H1 (cell line): ENCODE measurements at regions not wholly inside any gene's neighbourhood (a gene's known extent, or its start where the extent isn't known, plus 50 kb on each side); places are given as distances from the start of the nearest gene placed in this dataset.

ENCODE experiments used
- ATF2 ChIP-seq: IDR thresholded peaks from 2 replicates; pipeline ENCODE4 v1.6.1; 2012; ENCODE audit warnings: low read length, inconsistent platforms
- RAD21 ChIP-seq, 2 experiments: IDR thresholded peaks in 1 of 2; conservative IDR thresholded peaks in 1 of 2; 2 replicates each; pipeline ENCODE4 v1.6.1; 2011; ENCODE audit warnings: low read depth in 2 of 2, low read length in 2 of 2, improper control_type of control experiment in 1 of 2, inconsistent platforms in 1 of 2, mild to moderate bottlenecking in 1 of 2, moderate library complexity in 1 of 2
- SUZ12 ChIP-seq: fragments of 200-600 bp; sonication (generic); IDR thresholded peaks from 2 replicates; pipeline ENCODE4 v1.6.1; 2012; ENCODE audit warnings: mild to moderate bottlenecking, inconsistent platforms, low read length, moderate library complexity, mixed read lengths
- TCF12 ChIP-seq: IDR thresholded peaks from 2 replicates; pipeline ENCODE4 v1.6.1; 2011; ENCODE audit warnings: low read depth, mild to moderate bottlenecking, low read length

GRCh38 chr13:65236841-65237418, 1993.2 kb downstream of the PCDH9 start (continued):
- TF ChIP-seq ATF2 (0 out of 2 replicates have a peak, but pooled peaks have one; percentile 21), SUZ12 (no peak), RAD21 (IDR thresholded peaks at IDR 0.05 in 1 of 2, conservative IDR thresholded peaks at IDR 0.05 in 1 of 2; ENCODE audit: low read depth in 2 of 2, low read length in 2 of 2) (0 out of 4 replicates have a peak, but pooled peaks of 1 of the 2 experiments have one; percentile 2), TCF12 (0 out of 2 replicates have a peak, but pooled peaks have one; percentile 35)
